ENCODE measurements at regions not wholly inside any gene's neighbourhood (a gene's known extent, or its start where the extent isn't known, plus 50 kb on each side); places are given as distances from the start of the nearest gene placed in this dataset.

DNA sequence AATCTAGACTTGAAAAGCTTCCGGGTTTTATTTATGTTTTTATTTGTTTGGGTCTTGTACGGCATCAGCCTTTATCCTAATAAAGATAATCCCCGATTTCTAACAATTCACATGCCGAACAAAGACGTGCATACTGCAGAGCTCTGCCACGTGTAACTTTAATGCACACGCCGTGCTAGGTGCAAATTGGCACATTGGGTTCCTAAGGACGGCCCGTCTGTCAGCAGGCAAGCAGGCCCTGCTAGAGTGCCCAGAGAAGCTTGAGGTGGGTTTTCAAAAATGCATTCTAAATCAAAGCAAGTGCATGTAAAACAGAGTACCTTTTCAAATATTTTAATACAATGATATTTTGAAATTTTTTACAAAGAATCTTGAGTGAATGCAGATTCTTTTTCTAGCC lies 806.4 kb upstream of the POU3F3 start:
- CTCF ChIA-PET (ENCODE audit: low intra/inter-chr PET ratio, low total read pairs): no interaction called here
- Histone ChIP-seq H3K27ac (ENCODE audit: extremely low read length, insufficient read depth, low read length) (no peak overlapping the region), H3K27me3 (ENCODE audit: control insufficient read depth in 1 of 2, insufficient read depth in 2 of 2, low read length in 2 of 2) (no peaks in the 10 kb centered on the region), H3K36me3 (replicated peaks in 1 of 2; ENCODE audit: control insufficient read depth in 1 of 2, insufficient read depth in 2 of 2, low read length in 2 of 2) (no peaks in the 10 kb centered on the region), H3K9ac (ENCODE audit: insufficient read depth, low read depth, low read length) (no peak overlapping the region), H3K79me2 (ENCODE audit: insufficient read depth, low read length) (no peaks in the 10 kb centered on the region), H3K4me2 (ENCODE audit: low read depth, low read length) (no peak overlapping the region), H3K9me3 (ENCODE audit: low read length) (no peaks in the 10 kb centered on the region), H4K20me1 (ENCODE audit: insufficient read depth, low read length) (no peaks in the 10 kb centered on the region), H3K4me1 (ENCODE audit: insufficient read depth, low read length) (no peaks in the 10 kb centered on the region), H2AFZ (ENCODE audit: low read length) (no peak overlapping the region), H3K4me3 (replicated peaks in 1 of 3; ENCODE audit: insufficient read depth in 1 of 3, low read depth in 2 of 3, low read length in 3 of 3) (no peak overlapping the region)
- 24% methylated on average over 10 of the region's 10 CpGs for WGBS (ENCODE audit: low lambda C conversion rate)
- BruUV-seq (replicated peaks): no TSS peak
- no peak for TF ChIP-seq ARNT (IDR thresholded peaks at IDR 0.05)
- TF ChIP-seq HCFC1 (IDR thresholded peaks at IDR 0.05; ENCODE audit: low read depth, low read length): no peak
- TF ChIP-seq, protein P1, sequence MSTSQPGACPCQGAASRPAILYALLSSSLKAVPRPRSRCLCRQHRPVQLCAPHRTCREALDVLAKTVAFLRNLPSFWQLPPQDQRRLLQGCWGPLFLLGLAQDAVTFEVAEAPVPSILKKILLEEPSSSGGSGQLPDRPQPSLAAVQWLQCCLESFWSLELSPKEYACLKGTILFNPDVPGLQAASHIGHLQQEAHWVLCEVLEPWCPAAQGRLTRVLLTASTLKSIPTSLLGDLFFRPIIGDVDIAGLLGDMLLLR (CRISPR knock-in tag; IDR thresholded peaks at IDR 0.05): no peak
- no peak for TF ChIP-seq TARDBP (CRISPR knock-in tag; IDR thresholded peaks at IDR 0.05)
- TF ChIP-seq, protein P2, sequence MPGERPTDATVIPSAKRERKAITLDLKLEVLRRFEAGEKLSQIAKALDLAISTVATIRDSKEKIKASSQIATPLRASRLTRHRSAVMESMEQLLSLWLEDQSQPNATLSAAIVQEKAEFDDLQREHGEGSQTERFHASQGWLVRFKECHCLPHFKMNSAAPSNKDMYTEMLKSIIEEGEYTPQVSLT (CRISPR knock-in tag; IDR thresholded peaks at IDR 0.05; ENCODE audit: borderline replicate concordance, low read depth): no peak
- TF ChIP-seq, protein P3, sequence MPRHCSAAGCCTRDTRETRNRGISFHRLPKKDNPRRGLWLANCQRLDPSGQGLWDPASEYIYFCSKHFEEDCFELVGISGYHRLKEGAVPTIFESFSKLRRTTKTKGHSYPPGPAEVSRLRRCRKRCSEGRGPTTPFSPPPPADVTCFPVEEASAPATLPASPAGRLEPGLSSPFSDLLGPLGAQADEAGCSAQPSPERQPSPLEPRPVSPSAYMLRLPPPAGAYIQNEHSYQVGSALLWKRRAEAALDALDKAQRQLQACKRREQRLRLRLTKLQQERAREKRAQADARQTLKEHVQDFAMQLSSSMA (CRISPR knock-in tag; IDR thresholded peaks at IDR 0.05): no peak
- TF ChIP-seq PCBP1 (IDR thresholded peaks at IDR 0.05; ENCODE audit: borderline replicate concordance, low read depth, low read length): no peak
- TF ChIP-seq, protein P4, sequence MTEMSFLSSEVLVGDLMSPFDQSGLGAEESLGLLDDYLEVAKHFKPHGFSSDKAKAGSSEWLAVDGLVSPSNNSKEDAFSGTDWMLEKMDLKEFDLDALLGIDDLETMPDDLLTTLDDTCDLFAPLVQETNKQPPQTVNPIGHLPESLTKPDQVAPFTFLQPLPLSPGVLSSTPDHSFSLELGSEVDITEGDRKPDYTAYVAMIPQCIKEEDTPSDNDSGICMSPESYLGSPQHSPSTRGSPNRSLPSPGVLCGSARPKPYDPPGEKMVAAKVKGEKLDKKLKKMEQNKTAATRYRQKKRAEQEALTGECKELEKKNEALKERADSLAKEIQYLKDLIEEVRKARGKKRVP (CRISPR knock-in tag; IDR thresholded peaks at IDR 0.05): no peak
- TF ChIP-seq, protein P5, sequence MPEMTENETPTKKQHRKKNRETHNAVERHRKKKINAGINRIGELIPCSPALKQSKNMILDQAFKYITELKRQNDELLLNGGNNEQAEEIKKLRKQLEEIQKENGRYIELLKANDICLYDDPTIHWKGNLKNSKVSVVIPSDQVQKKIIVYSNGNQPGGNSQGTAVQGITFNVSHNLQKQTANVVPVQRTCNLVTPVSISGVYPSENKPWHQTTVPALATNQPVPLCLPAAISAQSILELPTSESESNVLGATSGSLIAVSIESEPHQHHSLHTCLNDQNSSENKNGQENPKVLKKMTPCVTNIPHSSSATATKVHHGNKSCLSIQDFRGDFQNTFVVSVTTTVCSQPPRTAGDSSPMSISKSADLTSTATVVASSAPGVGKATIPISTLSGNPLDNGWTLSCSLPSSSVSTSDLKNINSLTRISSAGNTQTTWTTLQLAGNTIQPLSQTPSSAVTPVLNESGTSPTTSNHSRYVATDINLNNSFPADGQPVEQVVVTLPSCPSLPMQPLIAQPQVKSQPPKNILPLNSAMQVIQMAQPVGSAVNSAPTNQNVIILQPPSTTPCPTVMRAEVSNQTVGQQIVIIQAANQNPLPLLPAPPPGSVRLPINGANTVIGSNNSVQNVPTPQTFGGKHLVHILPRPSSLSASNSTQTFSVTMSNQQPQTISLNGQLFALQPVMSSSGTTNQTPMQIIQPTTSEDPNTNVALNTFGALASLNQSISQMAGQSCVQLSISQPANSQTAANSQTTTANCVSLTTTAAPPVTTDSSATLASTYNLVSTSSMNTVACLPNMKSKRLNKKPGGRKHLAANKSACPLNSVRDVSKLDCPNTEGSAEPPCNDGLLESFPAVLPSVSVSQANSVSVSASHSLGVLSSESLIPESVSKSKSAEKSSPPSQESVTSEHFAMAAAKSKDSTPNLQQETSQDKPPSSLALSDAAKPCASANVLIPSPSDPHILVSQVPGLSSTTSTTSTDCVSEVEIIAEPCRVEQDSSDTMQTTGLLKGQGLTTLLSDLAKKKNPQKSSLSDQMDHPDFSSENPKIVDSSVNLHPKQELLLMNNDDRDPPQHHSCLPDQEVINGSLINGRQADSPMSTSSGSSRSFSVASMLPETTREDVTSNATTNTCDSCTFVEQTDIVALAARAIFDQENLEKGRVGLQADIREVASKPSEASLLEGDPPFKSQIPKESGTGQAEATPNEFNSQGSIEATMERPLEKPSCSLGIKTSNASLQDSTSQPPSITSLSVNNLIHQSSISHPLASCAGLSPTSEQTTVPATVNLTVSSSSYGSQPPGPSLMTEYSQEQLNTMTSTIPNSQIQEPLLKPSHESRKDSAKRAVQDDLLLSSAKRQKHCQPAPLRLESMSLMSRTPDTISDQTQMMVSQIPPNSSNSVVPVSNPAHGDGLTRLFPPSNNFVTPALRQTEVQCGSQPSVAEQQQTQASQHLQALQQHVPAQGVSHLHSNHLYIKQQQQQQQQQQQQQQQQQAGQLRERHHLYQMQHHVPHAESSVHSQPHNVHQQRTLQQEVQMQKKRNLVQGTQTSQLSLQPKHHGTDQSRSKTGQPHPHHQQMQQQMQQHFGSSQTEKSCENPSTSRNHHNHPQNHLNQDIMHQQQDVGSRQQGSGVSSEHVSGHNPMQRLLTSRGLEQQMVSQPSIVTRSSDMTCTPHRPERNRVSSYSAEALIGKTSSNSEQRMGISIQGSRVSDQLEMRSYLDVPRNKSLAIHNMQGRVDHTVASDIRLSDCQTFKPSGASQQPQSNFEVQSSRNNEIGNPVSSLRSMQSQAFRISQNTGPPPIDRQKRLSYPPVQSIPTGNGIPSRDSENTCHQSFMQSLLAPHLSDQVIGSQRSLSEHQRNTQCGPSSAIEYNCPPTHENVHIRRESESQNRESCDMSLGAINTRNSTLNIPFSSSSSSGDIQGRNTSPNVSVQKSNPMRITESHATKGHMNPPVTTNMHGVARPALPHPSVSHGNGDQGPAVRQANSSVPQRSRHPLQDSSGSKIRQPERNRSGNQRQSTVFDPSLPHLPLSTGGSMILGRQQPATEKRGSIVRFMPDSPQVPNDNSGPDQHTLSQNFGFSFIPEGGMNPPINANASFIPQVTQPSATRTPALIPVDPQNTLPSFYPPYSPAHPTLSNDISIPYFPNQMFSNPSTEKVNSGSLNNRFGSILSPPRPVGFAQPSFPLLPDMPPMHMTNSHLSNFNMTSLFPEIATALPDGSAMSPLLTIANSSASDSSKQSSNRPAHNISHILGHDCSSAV (CRISPR knock-in tag; IDR thresholded peaks at IDR 0.05; ENCODE audit: borderline replicate concordance): no peak
- in situ Hi-C loops (cut with HindIII; ENCODE audit: extremely low pct_ligation_motif_present, low pct_unique_long_range_greater_than_20kb): no loop called here
- intact Hi-C loops (cut with micrococcal nuclease; ENCODE audit: unreplicated experiment): no loop called here
- DNase-seq (ENCODE audit: low spot score): no peak
- POLR2A ChIA-PET: no interaction called here
- no peak for ATAC-seq
- no peak for FAIRE-seq

Data from HepG2 (cell line).